OCI-LY7 (cell line): ENCODE measurements at regions not wholly inside any gene's neighbourhood (a gene's known extent, or its start where the extent isn't known, plus 50 kb on each side); places are given as distances from the start of the nearest gene placed in this dataset.

Source experiments
- BruUV-seq: library from RNA; stranded (reverse); fragments of 400-500 nt; replicated peaks from 2 replicates; lab custom pipeline; 2021; lab: Mats Ljungman, UMichigan
- CTCF ChIA-PET: fragments of 300-600 bp; sonication (Branson Sonifier 250); formaldehyde crosslinking; loops from one replicate; lab custom pipeline; 2022; ENCODE audit warnings: antibody characterized with exemption; ENCODE audit not compliant: unreplicated experiment; lab: Charles Lee
- POLR2A ChIA-PET: fragments of 300-600 bp; sonication (Branson Sonifier 250); formaldehyde crosslinking; loops from one replicate; lab custom pipeline; 2022; ENCODE audit warnings: antibody characterized with exemption; lab: Charles Lee
- DNase-seq: peaks from one replicate; pipeline ENCODE4 v3.0.0-alpha.2; 2015; ENCODE audit warnings: low spot score
- H2AFZ ChIP-seq: fragments of 200-600 bp; sonication (generic), shearing (Covaris generic); 2 replicates; pipeline ENCODE4 v1.6.1; 2014; ENCODE audit warnings: mild to moderate bottlenecking, antibody characterized with exemption, low read length, moderate library complexity
- H3K27ac ChIP-seq: fragments of 200-600 bp; sonication (generic); 2 replicates; pipeline ENCODE4 v1.5.1; 2014; ENCODE audit warnings: mixed run types, low read depth, mild to moderate bottlenecking, moderate library complexity, low read length, inconsistent platforms; ENCODE audit not compliant: poor library complexity, severe bottlenecking
- H3K36me3 ChIP-seq: fragments of 200-600 bp; sonication (generic); 2 replicates; pipeline ENCODE4 v1.6.1; 2014; ENCODE audit warnings: mild to moderate bottlenecking, antibody characterized with exemption, low read length, moderate library complexity, mixed read lengths; ENCODE audit not compliant: insufficient read depth
- H3K4me1 ChIP-seq: fragments of 200-600 bp; sonication (generic); 2 replicates; pipeline ENCODE4 v1.5.1; 2014; ENCODE audit warnings: mild to moderate bottlenecking, low read length; ENCODE audit not compliant: insufficient read depth, poor library complexity, severe bottlenecking
- H3K4me2 ChIP-seq: fragments of 200-600 bp; sonication (generic); 2 replicates; pipeline ENCODE4 v1.6.1; 2014; ENCODE audit warnings: mild to moderate bottlenecking, low read length
- H3K4me3 ChIP-seq: fragments of 200-600 bp; sonication (generic); 2 replicates; pipeline ENCODE4 v1.5.1; 2014; ENCODE audit warnings: mild to moderate bottlenecking, low read depth, low read length; ENCODE audit not compliant: poor library complexity, severe bottlenecking
- H3K79me2 ChIP-seq: fragments of 200-600 bp; sonication (generic); 2 replicates; pipeline ENCODE4 v1.6.1; 2016; ENCODE audit warnings: low read depth, mild to moderate bottlenecking, low read length, moderate library complexity, mixed read lengths; ENCODE audit not compliant: insufficient read depth
- H3K9me2 ChIP-seq: fragments of 200-600 bp; sonication (generic); 2 replicates; pipeline ENCODE4 v1.6.1; 2016; ENCODE audit warnings: mild to moderate bottlenecking, low read length, mixed read lengths; ENCODE audit not compliant: insufficient read depth
- H3K9me3 ChIP-seq: fragments of 200-600 bp; sonication (generic); 2 replicates; pipeline ENCODE4 v1.6.1; 2014; ENCODE audit warnings: mild to moderate bottlenecking, mixed run types, low read length, mixed read lengths
- H4K20me1 ChIP-seq: fragments of 200-600 bp; sonication (generic); 2 replicates; pipeline ENCODE4 v1.6.1; 2014; ENCODE audit warnings: mild to moderate bottlenecking, antibody characterized with exemption, low read length, moderate library complexity, mixed read lengths; ENCODE audit not compliant: insufficient read depth
- CTCF ChIP-seq: fragments of 200-600 bp; sonication (generic); conservative IDR thresholded peaks from 2 replicates; pipeline ENCODE4 v1.5.1; 2014; ENCODE audit warnings: mild to moderate bottlenecking, antibody characterized with exemption, low read length, moderate library complexity, mixed read lengths
- EZH2phosphoT487 ChIP-seq: fragments of 200-600 bp; sonication (generic); IDR thresholded peaks from 2 replicates; pipeline ENCODE4 v1.6.1; 2018; ENCODE audit warnings: low read depth, borderline replicate concordance, mild to moderate bottlenecking, mixed run types, antibody characterized with exemption, low read length, moderate library complexity, mixed read lengths
- intact Hi-C: fragments of 100-400 bp; cut with micrococcal nuclease; formaldehyde crosslinking; loops from one replicate; pipeline ENCODE4 v1.10.0; 2022; ENCODE audit not compliant: unreplicated experiment

GRCh38 chr9:115216873-115217272 lies 98.9 kb upstream of the TNC start:
- Histone ChIP-seq H2AFZ (no peak overlapping the region), H3K36me3 (no peaks in the 10 kb centered on the region), H3K4me2 (no peak overlapping the region), H3K27ac (no peak overlapping the region), H3K79me2 (no peaks in the 10 kb centered on the region), H3K9me3 (no peaks in the 10 kb centered on the region), H3K4me1 (no peaks in the 10 kb centered on the region), H3K4me3 (no peak overlapping the region), H3K9me2 (no peaks in the 10 kb centered on the region), H4K20me1 (no peaks in the 10 kb centered on the region)
- BruUV-seq: no TSS peak
- intact Hi-C loops: no loop called here
- CTCF ChIA-PET: no interaction called here
- TF ChIP-seq CTCF (no peak), EZH2phosphoT487 (no peak)
- no peak for DNase-seq
- POLR2A ChIA-PET: no interaction called here

GRCh38 chr9:115220319-115221005 lies 102.5 kb upstream of the TNC start:
- POLR2A ChIA-PET: interaction anchor here (0.6 to 1.9 kb wide), 2 partner anchors 10 to 315 kb away, joined by 3 to 4 read pairs; no protein-coding TSS in a partner anchor
- CTCF ChIA-PET: no interaction called here
- no peaks in the 10 kb centered on the region for H3K4me1 ChIP-seq
- H3K79me2 ChIP-seq: no peaks in the 10 kb centered on the region
- H3K4me2 ChIP-seq: no peak overlapping the region
- intact Hi-C loops: no loop called here
- H3K36me3 ChIP-seq: no peaks in the 10 kb centered on the region
- no peak overlapping the region for H3K27ac ChIP-seq
- no peaks in the 10 kb centered on the region for H3K9me3 ChIP-seq
- H3K9me2 ChIP-seq: no peaks in the 10 kb centered on the region
- no TSS peak for BruUV-seq
- TF ChIP-seq EZH2phosphoT487 (no peak), CTCF (no peak)
- no peaks in the 10 kb centered on the region for H4K20me1 ChIP-seq
- DNase-seq: no peak
- no peak overlapping the region for H2AFZ ChIP-seq
- H3K4me3 ChIP-seq: no peak overlapping the region

GRCh38 chr9:115223471-115223870 lies 105.5 kb upstream of the TNC start:
- intact Hi-C loops: no loop called here
- no peak for TF ChIP-seq CTCF
- TF ChIP-seq EZH2phosphoT487: no peak
- no peaks in the 10 kb centered on the region for H3K9me3 ChIP-seq
- ChIA-PET POLR2A (interaction anchor here (0.5 to 0.7 kb wide), 2 partner anchors 277 to 681 kb away, joined by 3 to 5 read pairs; no protein-coding TSS in a partner anchor), CTCF (no interaction called here)
- H3K27ac ChIP-seq: no peak overlapping the region
- no TSS peak for BruUV-seq
- H3K36me3 ChIP-seq: no peaks in the 10 kb centered on the region
- H2AFZ ChIP-seq: no peak overlapping the region
- no peaks in the 10 kb centered on the region for H4K20me1 ChIP-seq
- H3K79me2 ChIP-seq: no peaks in the 10 kb centered on the region
- no peaks in the 10 kb centered on the region for H3K4me1 ChIP-seq
- H3K4me2 ChIP-seq: no peak overlapping the region
- no peak overlapping the region for H3K4me3 ChIP-seq
- H3K9me2 ChIP-seq: no peaks in the 10 kb centered on the region
- no peak for DNase-seq
